Muscle layer of duodenum (tissue), 2 donors: ENCODE measurements at regions not wholly inside any gene's neighbourhood (a gene's known extent, or its start where the extent isn't known, plus 50 kb on each side); places are given as distances from the start of the nearest gene placed in this dataset.

Experiments
- H3K27ac ChIP-seq: one replicate; pipeline ENCODE4 v1.7.0; 2013; ENCODE audit warnings: mild to moderate bottlenecking, low read length
- H3K27me3 ChIP-seq: one replicate; pipeline ENCODE4 v1.7.0; 2013; ENCODE audit warnings: low read depth, mild to moderate bottlenecking, control low read depth, low read length
- H3K36me3 ChIP-seq, 2 donors: one replicate each; pipeline ENCODE4 v1.7.0; 2013; ENCODE audit warnings: low read length in 2 of 2, control low read depth in 1 of 2, mild to moderate bottlenecking in 1 of 2; ENCODE audit not compliant: insufficient read depth in 2 of 2, control insufficient read depth in 1 of 2
- H3K4me1 ChIP-seq, 2 donors: one replicate each; pipeline ENCODE4 v1.7.0; 2013; ENCODE audit warnings: low read length in 2 of 2, mild to moderate bottlenecking in 2 of 2, control low read depth in 1 of 2, moderate library complexity in 1 of 2; ENCODE audit not compliant: insufficient read depth in 2 of 2, control insufficient read depth in 1 of 2
- H3K4me3 ChIP-seq, 2 donors: one replicate each; pipeline ENCODE4 v1.7.0; 2013; ENCODE audit warnings: low read length in 2 of 2, low read depth in 1 of 2, mild to moderate bottlenecking in 1 of 2
- H3K9me3 ChIP-seq, 2 donors: one replicate each; pipeline ENCODE4 v1.7.0; 2013; ENCODE audit warnings: low read length in 2 of 2, control low read depth in 1 of 2, mild to moderate bottlenecking in 1 of 2; ENCODE audit not compliant: control insufficient read depth in 1 of 2
- donor health status: healthy.

- Histone ChIP-seq H3K4me3 (no peak overlapping the region), H3K4me1 (no peaks in the 10 kb centered on the region), H3K36me3 (no peaks in the 10 kb centered on the region), H3K27ac (no peak overlapping the region), H3K9me3 (peaks cover 0 to 6% of the 10 kb centered on the region in 2 donors), H3K27me3 (no peaks in the 10 kb centered on the region)
Measured at GRCh38 chr10:28733245-28733644, 55.9 kb downstream of the BAMBI start.

- H3K4me1 ChIP-seq, result no peaks in the 10 kb centered on the region
- no peaks in the 10 kb centered on the region for H3K27me3 ChIP-seq
- no peaks in the 10 kb centered on the region for H3K36me3 ChIP-seq
- no peak overlapping the region for H3K4me3 ChIP-seq
- H3K27ac ChIP-seq, result no peak overlapping the region
- H3K9me3 ChIP-seq, result peaks cover 0 to 6% of the 10 kb centered on the region in 2 donors
Measured at GRCh38 chr10:28733647-28734046, 56.3 kb downstream of the BAMBI start.

GRCh38 chr10:28734938-28735759, 57.8 kb downstream of the BAMBI start:
- H3K36me3 ChIP-seq, result no peaks in the 10 kb centered on the region
- H3K4me3 ChIP-seq, result no peak overlapping the region
- no peak overlapping the region for H3K27ac ChIP-seq
- H3K27me3 ChIP-seq, result no peaks in the 10 kb centered on the region
- H3K9me3 ChIP-seq, result peaks cover 0 to 6% of the 10 kb centered on the region in 2 donors
- no peaks in the 10 kb centered on the region for H3K4me1 ChIP-seq

- Histone ChIP-seq H3K27ac (no peak overlapping the region), H3K4me3 (no peak overlapping the region), H3K27me3 (no peaks in the 10 kb centered on the region), H3K4me1 (no peaks in the 10 kb centered on the region), H3K9me3 (peaks cover 0 to 6% of the 10 kb centered on the region in 2 donors), H3K36me3 (no peaks in the 10 kb centered on the region)
Measured at GRCh38 chr10:28737096-28737495, 59.8 kb downstream of the BAMBI start.

- Histone ChIP-seq H3K27ac (no peak overlapping the region), H3K4me1 (no peaks in the 10 kb centered on the region), H3K9me3 (peaks cover 0 to 6% of the 10 kb centered on the region in 2 donors), H3K4me3 (no peak overlapping the region), H3K36me3 (no peaks in the 10 kb centered on the region), H3K27me3 (no peaks in the 10 kb centered on the region)
Measured at GRCh38 chr10:28738200-28738599, 60.9 kb downstream of the BAMBI start.

GRCh38 chr10:28743576-28743975, 66.3 kb downstream of the BAMBI start:
- Histone ChIP-seq H3K27me3 (no peaks in the 10 kb centered on the region), H3K4me3 (no peak overlapping the region), H3K9me3 (no peaks in the 10 kb centered on the region), H3K27ac (no peak overlapping the region), H3K4me1 (no peaks in the 10 kb centered on the region), H3K36me3 (no peaks in the 10 kb centered on the region)

GRCh38 chr10:28744069-28744768, 66.9 kb downstream of the BAMBI start:
- Histone ChIP-seq H3K36me3 (no peaks in the 10 kb centered on the region), H3K27me3 (no peaks in the 10 kb centered on the region), H3K4me3 (no peak overlapping the region), H3K27ac (no peak overlapping the region), H3K9me3 (no peaks in the 10 kb centered on the region), H3K4me1 (no peaks in the 10 kb centered on the region)

- no peaks in the 10 kb centered on the region for H3K9me3 ChIP-seq
- no peaks in the 10 kb centered on the region for H3K27me3 ChIP-seq
- no peaks in the 10 kb centered on the region for H3K4me1 ChIP-seq
- H3K27ac ChIP-seq, result no peak overlapping the region
- no peaks in the 10 kb centered on the region for H3K36me3 ChIP-seq
- H3K4me3 ChIP-seq, result no peak overlapping the region
Measured at GRCh38 chr10:28754930-28755718, 77.8 kb downstream of the BAMBI start.

- Histone ChIP-seq H3K9me3 (no peaks in the 10 kb centered on the region), H3K4me1 (no peaks in the 10 kb centered on the region), H3K4me3 (no peak overlapping the region), H3K27me3 (no peaks in the 10 kb centered on the region), H3K36me3 (no peaks in the 10 kb centered on the region), H3K27ac (no peak overlapping the region)
Measured at GRCh38 chr10:28761084-28761846, 83.9 kb downstream of the BAMBI start.

GRCh38 chr10:28763471-28764170, 86.3 kb downstream of the BAMBI start:
- no peak overlapping the region for H3K4me3 ChIP-seq
- H3K4me1 ChIP-seq, result no peaks in the 10 kb centered on the region
- no peaks in the 10 kb centered on the region for H3K27me3 ChIP-seq
- no peaks in the 10 kb centered on the region for H3K36me3 ChIP-seq
- no peak overlapping the region for H3K27ac ChIP-seq
- no peaks in the 10 kb centered on the region for H3K9me3 ChIP-seq
